ENCODE measurements at regions not wholly inside any gene's neighbourhood (a gene's known extent, or its start where the extent isn't known, plus 50 kb on each side); places are given as distances from the start of the nearest gene placed in this dataset.

GRCh38 chr7:8829100-8829499 is 395.7 kb downstream of the NXPH1 start:
- H3K4me1 ChIP-seq (ENCODE audit: low read depth), result no peaks in the 10 kb centered on the region
- no peaks in the 10 kb centered on the region for H3K36me3 ChIP-seq (ENCODE audit: low read depth)
- intact Hi-C loops (cut with DNase I, micrococcal nuclease), result no loop called here
- no peak for ATAC-seq
- no peak overlapping the region for H3K4me3 ChIP-seq
- TF ChIP-seq CTCF (IDR thresholded peaks at IDR 0.05), result no peak
- no peak for DNase-seq
- H3K9me3 ChIP-seq, result no peaks in the 10 kb centered on the region

GRCh38 chr7:8831376-8831775 is 398.0 kb downstream of the NXPH1 start:
- ATAC-seq (no peak), DNase-seq (no peak)
- Histone ChIP-seq H3K9me3 (no peaks in the 10 kb centered on the region), H3K4me1 (ENCODE audit: low read depth) (no peaks in the 10 kb centered on the region), H3K4me3 (no peak overlapping the region), H3K36me3 (ENCODE audit: low read depth) (no peaks in the 10 kb centered on the region)
- intact Hi-C loops (cut with DNase I, micrococcal nuclease), result no loop called here
- TF ChIP-seq CTCF (IDR thresholded peaks at IDR 0.05), result no peak

GRCh38 chr7:8833355-8833754 is 399.9 kb downstream of the NXPH1 start:
- H3K4me1 ChIP-seq (ENCODE audit: low read depth), result no peaks in the 10 kb centered on the region
- no peaks in the 10 kb centered on the region for H3K9me3 ChIP-seq
- no peak overlapping the region for H3K4me3 ChIP-seq
- intact Hi-C loops (cut with DNase I, micrococcal nuclease), result no loop called here
- DNase-seq (no peak), ATAC-seq (no peak)
- TF ChIP-seq CTCF (IDR thresholded peaks at IDR 0.05), result no peak
- no peaks in the 10 kb centered on the region for H3K36me3 ChIP-seq (ENCODE audit: low read depth)

GRCh38 chr7:8841171-8841570 is 407.8 kb downstream of the NXPH1 start:
- Histone ChIP-seq H3K9me3 (no peaks in the 10 kb centered on the region), H3K4me3 (no peak overlapping the region), H3K36me3 (ENCODE audit: low read depth) (no peaks in the 10 kb centered on the region), H3K4me1 (ENCODE audit: low read depth) (no peaks in the 10 kb centered on the region)
- intact Hi-C loops (cut with DNase I, micrococcal nuclease), result no loop called here
- ATAC-seq, result no peak
- no peak for DNase-seq
- no peak for TF ChIP-seq CTCF (IDR thresholded peaks at IDR 0.05)

GRCh38 chr7:8871716-8872115 is 438.3 kb downstream of the NXPH1 start:
- TF ChIP-seq CTCF (IDR thresholded peaks at IDR 0.05), result no peak
- ATAC-seq (no peak), DNase-seq (no peak)
- intact Hi-C loops (cut with DNase I, micrococcal nuclease), result no loop called here
- no peak overlapping the region for H3K4me3 ChIP-seq
- no peaks in the 10 kb centered on the region for H3K4me1 ChIP-seq (ENCODE audit: low read depth)
- no peaks in the 10 kb centered on the region for H3K36me3 ChIP-seq (ENCODE audit: low read depth)
- H3K9me3 ChIP-seq, result peaks cover 4% of the 10 kb centered on the region

GRCh38 chr7:8881916-8882315 is 448.5 kb downstream of the NXPH1 start:
- H3K9me3 ChIP-seq, result peaks cover 3% of the 10 kb centered on the region
- TF ChIP-seq CTCF (IDR thresholded peaks at IDR 0.05), result no peak
- intact Hi-C loops (cut with DNase I, micrococcal nuclease), result no loop called here
- H3K4me1 ChIP-seq (ENCODE audit: low read depth), result peaks cover 2% of the 10 kb centered on the region
- ATAC-seq (no peak), DNase-seq (no peak)
- no peak overlapping the region for H3K4me3 ChIP-seq
- H3K36me3 ChIP-seq (ENCODE audit: low read depth), result no peaks in the 10 kb centered on the region
